Liver (tissue), 3 donors: ENCODE measurements at regions not wholly inside any gene's neighbourhood (a gene's known extent, or its start where the extent isn't known, plus 50 kb on each side); places are given as distances from the start of the nearest gene placed in this dataset.

Source experiments
- TAF1 ChIP-seq: conservative IDR thresholded peaks from 2 replicates; pipeline ENCODE4 v1.6.1; 2016; ENCODE audit warnings: antibody characterized with exemption, mild to moderate bottlenecking
- YY1 ChIP-seq: IDR thresholded peaks from 2 replicates; pipeline ENCODE4 v1.6.1; 2016; ENCODE audit warnings: antibody characterized with exemption, mild to moderate bottlenecking
- TF ChIP-seq, protein P1 (sequence below): fragments of 150-350 bp; IDR thresholded peaks from 2 replicates; pipeline ENCODE4 v1.5.1; 2017; ENCODE audit warnings: improper control_type of control experiment, low read depth, low read length; ENCODE audit not compliant: missing input control
- TF ChIP-seq, protein P2 (sequence below): IDR thresholded peaks from 2 replicates; pipeline ENCODE4 v1.6.1; 2016; ENCODE audit warnings: antibody characterized with exemption
- donor health status: healthy.
- donor health status: healthy.

DNA sequence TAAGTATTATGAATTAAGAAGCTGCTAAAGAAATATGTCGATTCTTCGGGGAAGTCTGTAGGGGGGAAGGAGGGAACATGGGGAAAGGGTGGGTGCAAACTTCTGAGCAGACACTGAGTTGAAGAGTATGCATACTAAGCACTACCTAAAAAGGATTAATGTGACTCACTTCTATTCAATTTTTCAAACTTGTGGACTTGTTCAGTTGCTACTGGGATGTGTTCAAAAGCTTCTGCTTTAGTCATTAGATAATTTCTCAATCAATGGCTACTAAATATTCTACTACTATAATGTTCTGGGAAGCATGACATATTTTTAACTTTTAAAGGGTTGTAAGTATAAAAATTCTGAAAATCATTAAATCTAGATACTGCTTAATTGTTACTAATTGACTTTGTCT lies 109.7 kb upstream of the FER start:
- TF ChIP-seq YY1 (no peak), TAF1 (no peak)
- TF ChIP-seq, protein P1, sequence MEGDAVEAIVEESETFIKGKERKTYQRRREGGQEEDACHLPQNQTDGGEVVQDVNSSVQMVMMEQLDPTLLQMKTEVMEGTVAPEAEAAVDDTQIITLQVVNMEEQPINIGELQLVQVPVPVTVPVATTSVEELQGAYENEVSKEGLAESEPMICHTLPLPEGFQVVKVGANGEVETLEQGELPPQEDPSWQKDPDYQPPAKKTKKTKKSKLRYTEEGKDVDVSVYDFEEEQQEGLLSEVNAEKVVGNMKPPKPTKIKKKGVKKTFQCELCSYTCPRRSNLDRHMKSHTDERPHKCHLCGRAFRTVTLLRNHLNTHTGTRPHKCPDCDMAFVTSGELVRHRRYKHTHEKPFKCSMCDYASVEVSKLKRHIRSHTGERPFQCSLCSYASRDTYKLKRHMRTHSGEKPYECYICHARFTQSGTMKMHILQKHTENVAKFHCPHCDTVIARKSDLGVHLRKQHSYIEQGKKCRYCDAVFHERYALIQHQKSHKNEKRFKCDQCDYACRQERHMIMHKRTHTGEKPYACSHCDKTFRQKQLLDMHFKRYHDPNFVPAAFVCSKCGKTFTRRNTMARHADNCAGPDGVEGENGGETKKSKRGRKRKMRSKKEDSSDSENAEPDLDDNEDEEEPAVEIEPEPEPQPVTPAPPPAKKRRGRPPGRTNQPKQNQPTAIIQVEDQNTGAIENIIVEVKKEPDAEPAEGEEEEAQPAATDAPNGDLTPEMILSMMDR = no peak
- TF ChIP-seq, protein P2, sequence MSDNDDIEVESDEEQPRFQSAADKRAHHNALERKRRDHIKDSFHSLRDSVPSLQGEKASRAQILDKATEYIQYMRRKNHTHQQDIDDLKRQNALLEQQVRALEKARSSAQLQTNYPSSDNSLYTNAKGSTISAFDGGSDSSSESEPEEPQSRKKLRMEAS = no peak
